K562 (cell line): ENCODE measurements at regions not wholly inside any gene's neighbourhood (a gene's known extent, or its start where the extent isn't known, plus 50 kb on each side); places are given as distances from the start of the nearest gene placed in this dataset.
A peak's percentile ranks its signal among the peaks of the same experiment; 100 is the strongest.

Experiments used
- ETS2 ChIP-seq: IDR thresholded peaks from 2 replicates; pipeline ENCODE4 v1.6.1; 2016; ENCODE audit warnings: borderline replicate concordance, missing genetic modification characterization, mild to moderate bottlenecking, moderate library complexity, missing compliant biosample characterization; ENCODE audit not compliant: poor library complexity, severe bottlenecking
- JUN ChIP-seq, 2 experiments: sonication (generic) in 1 of 2; formaldehyde crosslinking in 1 of 2; IDR thresholded peaks; 2 replicates each; pipeline versions ENCODE4 v1.6.1 to v1.8.0; 2012 to 2022; ENCODE audit warnings: borderline replicate concordance in 2 of 2, mild to moderate bottlenecking in 2 of 2, improper control_type of control experiment in 1 of 2, low read depth in 1 of 2, low read length in 1 of 2, missing genetic modification reagents in 1 of 2
- KDM4B ChIP-seq, 2 experiments: fragments of 450-650 bp in 1 of 2; sonication (generic) in 1 of 2; IDR thresholded peaks; 2 replicates each; pipeline ENCODE4 v1.6.1; 2016 to 2017; ENCODE audit warnings: borderline replicate concordance in 2 of 2, antibody characterized with exemption in 1 of 2, low read depth in 1 of 2, mild to moderate bottlenecking in 1 of 2
- KLF10 ChIP-seq: fragments of 250-450 bp; sonication (Bioruptor Pico); IDR thresholded peaks from 2 replicates; pipeline ENCODE4 v1.6.1; 2021; ENCODE audit warnings: matching md5 sums
- NFE2L1 ChIP-seq: fragments of 450-650 bp; IDR thresholded peaks from 2 replicates; pipeline ENCODE4 v1.6.1; 2016; ENCODE audit warnings: missing genetic modification characterization, low read depth, mild to moderate bottlenecking, missing compliant biosample characterization, moderate library complexity, borderline replicate concordance
- NR3C1 ChIP-seq: sonication (generic); formaldehyde crosslinking; IDR thresholded peaks from 2 replicates; pipeline ENCODE4 v1.8.1; 2022; ENCODE audit warnings: missing genetic modification reagents
- POLR2B ChIP-seq: fragments of 450-650 bp; IDR thresholded peaks from 2 replicates; pipeline ENCODE4 v1.6.1; 2018; ENCODE audit warnings: low read depth; ENCODE audit not compliant: partially characterized antibody
- PRMT5 ChIP-seq: sonication (generic); formaldehyde crosslinking; IDR thresholded peaks from 2 replicates; pipeline ENCODE4 v1.5.0; 2020; ENCODE audit warnings: missing genetic modification reagents
- RHOXF2B ChIP-seq: fragments of 250-450 bp; sonication (Bioruptor Pico); conservative IDR thresholded peaks from 2 replicates; pipeline ENCODE4 v1.5.1; 2021
- RNF2 ChIP-seq: sonication (generic); IDR thresholded peaks from 2 replicates; pipeline ENCODE4 v1.6.1; 2016
- SMARCC2 ChIP-seq: fragments of 450-650 bp; IDR thresholded peaks from 2 replicates; pipeline ENCODE4 v1.6.1; 2017; ENCODE audit warnings: antibody characterized with exemption, moderate library complexity, mild to moderate bottlenecking, low read depth
- TAL1 ChIP-seq: fragments of 450-650 bp; IDR thresholded peaks from 2 replicates; pipeline ENCODE4 v1.6.1; 2016; ENCODE audit warnings: mild to moderate bottlenecking
- XRCC5 ChIP-seq: fragments of 200-400 bp; formaldehyde crosslinking; IDR thresholded peaks from 2 replicates; pipeline ENCODE4 v1.6.1; 2017; ENCODE audit warnings: low read depth, mild to moderate bottlenecking, low read length
- ZKSCAN8 ChIP-seq: fragments of 200-800 bp; sonication (Bioruptor generic); IDR thresholded peaks from 2 replicates; pipeline ENCODE4 v1.6.1; 2016; ENCODE audit warnings: missing genetic modification characterization, missing compliant biosample characterization
- ZNF217 ChIP-seq: sonication (generic); formaldehyde crosslinking; IDR thresholded peaks from 2 replicates; pipeline ENCODE4 v1.8.0; 2022; ENCODE audit warnings: mild to moderate bottlenecking, missing genetic modification reagents
- ZNF316 ChIP-seq: fragments of 450-650 bp; IDR thresholded peaks from 2 replicates; pipeline ENCODE4 v1.6.1; 2016
- ZNF347 ChIP-seq: fragments of 450-650 bp; formaldehyde crosslinking; IDR thresholded peaks from 2 replicates; pipeline ENCODE4 v1.4.0; 2020; ENCODE audit warnings: low read depth, mild to moderate bottlenecking, moderate library complexity
- ZNF583 ChIP-seq: fragments of 250-450 bp; sonication (Bioruptor Pico); IDR thresholded peaks from 2 replicates; pipeline ENCODE4 v1.4.0; 2020
- ZNF707 ChIP-seq: fragments of 250-450 bp; sonication (Bioruptor Pico); conservative IDR thresholded peaks from 2 replicates; pipeline ENCODE4 v1.8.0; 2022; ENCODE audit warnings: inconsistent platforms, mild to moderate bottlenecking, moderate library complexity
- ZNF766 ChIP-seq: fragments of 200-800 bp; sonication (Bioruptor generic); conservative IDR thresholded peaks from 2 replicates; pipeline ENCODE4 v1.6.1; 2016; ENCODE audit warnings: missing genetic modification characterization, missing compliant biosample characterization
- TF ChIP-seq, protein P1 (sequence below): sonication (generic); formaldehyde crosslinking; IDR thresholded peaks from 2 replicates; pipeline ENCODE4 v1.8.1; 2023; ENCODE audit warnings: mild to moderate bottlenecking, missing genetic modification reagents
- TF ChIP-seq, protein P2 (sequence below): sonication (generic); formaldehyde crosslinking; IDR thresholded peaks from 2 replicates; pipeline ENCODE4 v1.5.0; 2020; ENCODE audit warnings: missing genetic modification reagents
- TF ChIP-seq, protein P3 (sequence below): fragments of 250-450 bp; sonication (Bioruptor Pico); IDR thresholded peaks from 2 replicates; pipeline ENCODE4 v1.4.0; 2020; ENCODE audit warnings: mild to moderate bottlenecking, moderate library complexity, borderline replicate concordance
- TF ChIP-seq, protein P4 (sequence below): fragments of 450-650 bp; formaldehyde crosslinking; IDR thresholded peaks from 2 replicates; pipeline ENCODE4 v1.4.0; 2020; ENCODE audit warnings: mild to moderate bottlenecking, mixed read lengths

DNA sequence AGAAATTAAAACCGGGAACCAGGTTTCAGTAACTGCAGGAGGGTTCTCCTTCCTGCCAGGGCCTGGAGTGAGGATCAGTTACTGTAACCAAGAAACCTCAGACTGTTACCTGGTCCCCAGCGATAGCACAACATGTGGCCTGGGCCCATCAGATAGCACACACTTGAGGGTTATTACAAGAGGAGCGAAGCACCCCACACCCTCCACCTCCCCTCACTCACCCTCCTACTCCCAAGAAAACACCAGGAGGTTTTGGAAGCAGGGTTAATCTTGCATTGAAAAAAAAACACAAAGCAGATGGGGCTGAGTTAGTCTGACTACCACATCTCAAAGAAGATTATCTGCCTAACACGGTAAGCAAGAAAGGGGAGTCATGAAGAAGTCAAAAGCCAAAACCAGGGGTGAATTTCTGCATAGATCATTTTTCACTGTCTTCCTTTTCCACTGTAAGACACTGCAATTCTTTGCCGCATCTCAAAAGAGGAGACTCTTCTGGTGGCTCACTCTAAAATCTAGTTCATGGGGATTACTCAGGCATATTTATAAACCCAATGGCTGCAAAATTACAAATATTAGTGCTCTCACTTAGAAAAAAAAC lies 75.9 kb upstream of the DOCK9 start (continued):
- no peak for TF ChIP-seq PRMT5 (CRISPR knock-in tag)
- TF ChIP-seq ZNF316 = no peak
- TF ChIP-seq ZNF766 (CRISPR knock-in tag) = peak; percentile 98
- TF ChIP-seq POLR2B = no peak
- TF ChIP-seq NR3C1 (CRISPR knock-in tag) = no peak
- TF ChIP-seq ZKSCAN8 (CRISPR knock-in tag) = no peak
- TF ChIP-seq ZNF583 (CRISPR knock-in tag) = no peak
- no peak for TF ChIP-seq RHOXF2B
- TF ChIP-seq ZNF347 (CRISPR knock-in tag) = no peak
- TF ChIP-seq TAL1 = peak; percentile 97
- peak; percentile 95 for TF ChIP-seq RNF2
- TF ChIP-seq XRCC5 = 0 out of 2 replicates have a peak, but pooled peaks have one; percentile 31
- TF ChIP-seq SMARCC2 = peak; percentile 96
- TF ChIP-seq ZNF707 (CRISPR knock-in tag) = no peak
- no peak for TF ChIP-seq KDM4B (IDR thresholded peaks at IDR 0.05; ENCODE audit: borderline replicate concordance in 2 of 2, low read depth in 1 of 2)
- TF ChIP-seq ETS2 = no peak
- no peak for TF ChIP-seq ZNF217 (CRISPR knock-in tag)
- TF ChIP-seq, protein P1, sequence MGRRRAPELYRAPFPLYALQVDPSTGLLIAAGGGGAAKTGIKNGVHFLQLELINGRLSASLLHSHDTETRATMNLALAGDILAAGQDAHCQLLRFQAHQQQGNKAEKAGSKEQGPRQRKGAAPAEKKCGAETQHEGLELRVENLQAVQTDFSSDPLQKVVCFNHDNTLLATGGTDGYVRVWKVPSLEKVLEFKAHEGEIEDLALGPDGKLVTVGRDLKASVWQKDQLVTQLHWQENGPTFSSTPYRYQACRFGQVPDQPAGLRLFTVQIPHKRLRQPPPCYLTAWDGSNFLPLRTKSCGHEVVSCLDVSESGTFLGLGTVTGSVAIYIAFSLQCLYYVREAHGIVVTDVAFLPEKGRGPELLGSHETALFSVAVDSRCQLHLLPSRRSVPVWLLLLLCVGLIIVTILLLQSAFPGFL = no peak
- TF ChIP-seq, protein P2, sequence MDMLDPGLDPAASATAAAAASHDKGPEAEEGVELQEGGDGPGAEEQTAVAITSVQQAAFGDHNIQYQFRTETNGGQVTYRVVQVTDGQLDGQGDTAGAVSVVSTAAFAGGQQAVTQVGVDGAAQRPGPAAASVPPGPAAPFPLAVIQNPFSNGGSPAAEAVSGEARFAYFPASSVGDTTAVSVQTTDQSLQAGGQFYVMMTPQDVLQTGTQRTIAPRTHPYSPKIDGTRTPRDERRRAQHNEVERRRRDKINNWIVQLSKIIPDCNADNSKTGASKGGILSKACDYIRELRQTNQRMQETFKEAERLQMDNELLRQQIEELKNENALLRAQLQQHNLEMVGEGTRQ (CRISPR knock-in tag) = no peak
- no peak for TF ChIP-seq NFE2L1
- TF ChIP-seq, protein P3, sequence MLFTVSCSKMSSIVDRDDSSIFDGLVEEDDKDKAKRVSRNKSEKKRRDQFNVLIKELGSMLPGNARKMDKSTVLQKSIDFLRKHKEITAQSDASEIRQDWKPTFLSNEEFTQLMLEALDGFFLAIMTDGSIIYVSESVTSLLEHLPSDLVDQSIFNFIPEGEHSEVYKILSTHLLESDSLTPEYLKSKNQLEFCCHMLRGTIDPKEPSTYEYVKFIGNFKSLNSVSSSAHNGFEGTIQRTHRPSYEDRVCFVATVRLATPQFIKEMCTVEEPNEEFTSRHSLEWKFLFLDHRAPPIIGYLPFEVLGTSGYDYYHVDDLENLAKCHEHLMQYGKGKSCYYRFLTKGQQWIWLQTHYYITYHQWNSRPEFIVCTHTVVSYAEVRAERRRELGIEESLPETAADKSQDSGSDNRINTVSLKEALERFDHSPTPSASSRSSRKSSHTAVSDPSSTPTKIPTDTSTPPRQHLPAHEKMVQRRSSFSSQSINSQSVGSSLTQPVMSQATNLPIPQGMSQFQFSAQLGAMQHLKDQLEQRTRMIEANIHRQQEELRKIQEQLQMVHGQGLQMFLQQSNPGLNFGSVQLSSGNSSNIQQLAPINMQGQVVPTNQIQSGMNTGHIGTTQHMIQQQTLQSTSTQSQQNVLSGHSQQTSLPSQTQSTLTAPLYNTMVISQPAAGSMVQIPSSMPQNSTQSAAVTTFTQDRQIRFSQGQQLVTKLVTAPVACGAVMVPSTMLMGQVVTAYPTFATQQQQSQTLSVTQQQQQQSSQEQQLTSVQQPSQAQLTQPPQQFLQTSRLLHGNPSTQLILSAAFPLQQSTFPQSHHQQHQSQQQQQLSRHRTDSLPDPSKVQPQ (CRISPR knock-in tag) = no peak
- TF ChIP-seq KLF10 (CRISPR knock-in tag) = no peak
- TF ChIP-seq, protein P4, sequence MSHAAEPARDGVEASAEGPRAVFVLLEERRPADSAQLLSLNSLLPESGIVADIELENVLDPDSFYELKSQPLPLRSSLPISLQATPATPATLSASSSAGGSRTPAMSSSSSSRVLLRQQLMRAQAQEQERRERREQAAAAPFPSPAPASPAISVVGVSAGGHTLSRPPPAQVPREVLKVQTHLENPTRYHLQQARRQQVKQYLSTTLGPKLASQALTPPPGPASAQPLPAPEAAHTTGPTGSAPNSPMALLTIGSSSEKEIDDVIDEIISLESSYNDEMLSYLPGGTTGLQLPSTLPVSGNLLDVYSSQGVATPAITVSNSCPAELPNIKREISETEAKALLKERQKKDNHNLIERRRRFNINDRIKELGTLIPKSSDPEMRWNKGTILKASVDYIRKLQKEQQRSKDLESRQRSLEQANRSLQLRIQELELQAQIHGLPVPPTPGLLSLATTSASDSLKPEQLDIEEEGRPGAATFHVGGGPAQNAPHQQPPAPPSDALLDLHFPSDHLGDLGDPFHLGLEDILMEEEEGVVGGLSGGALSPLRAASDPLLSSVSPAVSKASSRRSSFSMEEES (CRISPR knock-in tag) = no peak
- TF ChIP-seq JUN (IDR thresholded peaks at IDR 0.05; ENCODE audit: borderline replicate concordance, low read depth, low read length) = peak; percentile 24; the same call in 1 of the 2 replicates
- no peak for TF ChIP-seq JUN (CRISPR knock-in tag; IDR thresholded peaks at IDR 0.05; ENCODE audit: borderline replicate concordance)
